Breast epithelium (tissue), 4 donors: ENCODE measurements at regions not wholly inside any gene's neighbourhood (a gene's known extent, or its start where the extent isn't known, plus 50 kb on each side); places are given as distances from the start of the nearest gene placed in this dataset.
"Not testable (repeated sequence)": the region's sequence is repeated elsewhere in the genome, so short reads cannot be mapped to it uniquely, and the experiment has no call there.

Source experiments
- DNase-seq, 2 donors: peaks; one replicate each; pipeline ENCODE4 v3.0.0-alpha.2; 2019; ENCODE audit warnings: low spot score in 2 of 2
- H3K27ac ChIP-seq, 2 donors: fragments of 200-600 bp; sonication (generic) in 1 of 2; one replicate each; pipeline ENCODE4 v1.5.1; 2016 to 2019; ENCODE audit warnings: mild to moderate bottlenecking in 1 of 2
- H3K27me3 ChIP-seq, 2 donors: fragments of 200-600 bp; sonication (generic) in 1 of 2; one replicate each; pipeline versions ENCODE4 v1.5.1 to v1.6.0; 2017 to 2019; ENCODE audit warnings: control low read depth in 1 of 2, mild to moderate bottlenecking in 1 of 2
- H3K36me3 ChIP-seq: fragments of 200-600 bp; one replicate; pipeline ENCODE4 v1.5.1; 2019
- H3K4me1 ChIP-seq, 2 donors: fragments of 200-600 bp; sonication (generic); one replicate each; pipeline ENCODE4 v1.5.1; 2016 to 2019; ENCODE audit warnings: control low read depth in 1 of 2
- H3K4me3 ChIP-seq, 3 donors: fragments of 200-600 bp; sonication (generic); 1 replicate in 2 of 3; 2 replicates in 1 of 3; pipeline ENCODE4 v1.5.1; 2016 to 2019; ENCODE audit warnings: mild to moderate bottlenecking in 3 of 3, moderate library complexity in 2 of 3
- H3K9me3 ChIP-seq, 2 donors: fragments of 200-600 bp; sonication (generic) in 1 of 2; one replicate each; pipeline ENCODE4 v1.5.1; 2016 to 2019; ENCODE audit warnings: control low read depth in 1 of 2
- CTCF ChIP-seq, 3 donors: fragments of 450-650 bp; IDR thresholded peaks; one replicate each; pipeline ENCODE4 v1.5.1; 2016 to 2017; ENCODE audit warnings: antibody characterized with exemption in 3 of 3, mild to moderate bottlenecking in 3 of 3, moderate library complexity in 3 of 3
- POLR2A ChIP-seq: fragments of 450-650 bp; IDR thresholded peaks from one replicate; pipeline ENCODE4 v1.6.1; 2016; ENCODE audit warnings: antibody characterized with exemption, mild to moderate bottlenecking, moderate library complexity
- POLR2AphosphoS5 ChIP-seq, 3 donors: sonication (generic); formaldehyde crosslinking; IDR thresholded peaks; one replicate each; pipeline ENCODE4 v1.6.1; 2017; ENCODE audit warnings: antibody characterized with exemption in 3 of 3
- intact Hi-C: fragments of 100-400 bp; cut with DNase I; formaldehyde crosslinking; loops from one replicate; pipeline ENCODE4 v1.15.1; 2023; ENCODE audit warnings: low total_unique reads

- TF ChIP-seq POLR2A = no peak
- TF ChIP-seq CTCF (IDR thresholded peaks at IDR 0.05) = no peak
- TF ChIP-seq POLR2AphosphoS5 (IDR thresholded peaks at IDR 0.05) = no peak
- intact Hi-C loops = no loop called here
- no peaks in the 10 kb centered on the region for H3K9me3 ChIP-seq
- no peak overlapping the region for H3K4me3 ChIP-seq
- H3K36me3 ChIP-seq = no peaks in the 10 kb centered on the region
- no peaks in the 10 kb centered on the region for H3K4me1 ChIP-seq
- H3K27ac ChIP-seq = no peak overlapping the region
- no peaks in the 10 kb centered on the region for H3K27me3 ChIP-seq
- no peak for DNase-seq
Measured at GRCh38 chr4:117574085-117574484, 460.2 kb upstream of the NDST3 start.

GRCh38 chr4:117575850-117576249 lies 458.4 kb upstream of the NDST3 start:
- TF ChIP-seq CTCF (IDR thresholded peaks at IDR 0.05) (no peak), POLR2A (no peak), POLR2AphosphoS5 (IDR thresholded peaks at IDR 0.05) (no peak)
- H3K27me3 ChIP-seq = no peaks in the 10 kb centered on the region
- no peaks in the 10 kb centered on the region for H3K9me3 ChIP-seq
- no peak for DNase-seq
- H3K36me3 ChIP-seq = no peaks in the 10 kb centered on the region
- intact Hi-C loops = no loop called here
- H3K4me3 ChIP-seq = no peak overlapping the region
- no peaks in the 10 kb centered on the region for H3K4me1 ChIP-seq
- H3K27ac ChIP-seq = no peak overlapping the region

GRCh38 chr4:117577686-117578311 lies 456.5 kb upstream of the NDST3 start:
- Histone ChIP-seq H3K4me3 (no peak overlapping the region), H3K27me3 (no peaks in the 10 kb centered on the region), H3K27ac (no peak overlapping the region), H3K9me3 (no peaks in the 10 kb centered on the region), H3K4me1 (no peaks in the 10 kb centered on the region), H3K36me3 (no peaks in the 10 kb centered on the region)
- no peak for DNase-seq
- intact Hi-C loops = no loop called here
- TF ChIP-seq POLR2AphosphoS5 (IDR thresholded peaks at IDR 0.05) (no peak), CTCF (IDR thresholded peaks at IDR 0.05) (no peak), POLR2A (no peak)

GRCh38 chr4:117588771-117589170 lies 445.5 kb upstream of the NDST3 start:
- no peak for TF ChIP-seq CTCF (IDR thresholded peaks at IDR 0.05)
- no peak for TF ChIP-seq POLR2A
- TF ChIP-seq POLR2AphosphoS5 (IDR thresholded peaks at IDR 0.05) = no peak
- intact Hi-C loops = no loop called here
- H3K36me3 ChIP-seq = no peaks in the 10 kb centered on the region

GRCh38 chr4:117596917-117597480 lies 437.3 kb upstream of the NDST3 start:
- H3K27me3 ChIP-seq = no peaks in the 10 kb centered on the region
- no peaks in the 10 kb centered on the region for H3K36me3 ChIP-seq
- no peaks in the 10 kb centered on the region for H3K4me1 ChIP-seq
- H3K4me3 ChIP-seq = no peak overlapping the region
- no peak for DNase-seq
- H3K9me3 ChIP-seq = no peaks in the 10 kb centered on the region
- intact Hi-C loops = no loop called here
- no peak overlapping the region for H3K27ac ChIP-seq
- no peak for TF ChIP-seq POLR2AphosphoS5 (IDR thresholded peaks at IDR 0.05)

More at GRCh38 chr4:117588771-117589170, 445.5 kb upstream of the NDST3 start:
- Histone ChIP-seq H3K9me3 (no peaks in the 10 kb centered on the region), H3K27ac (no peak overlapping the region), H3K4me3 (no peak overlapping the region), H3K27me3 (no peaks in the 10 kb centered on the region), H3K4me1 (no peaks in the 10 kb centered on the region)
- DNase-seq = no peak

- H3K4me3 ChIP-seq, H3K27ac ChIP-seq, intact Hi-C loops, DNase-seq, H3K36me3 ChIP-seq, H3K27me3 ChIP-seq, H3K9me3 ChIP-seq, H3K4me1 ChIP-seq: not testable (repeated sequence)
Measured at GRCh38 chr4:117599393-117599792, 434.9 kb upstream of the NDST3 start.

- H3K9me3 ChIP-seq, H3K4me3 ChIP-seq, H3K27me3 ChIP-seq, DNase-seq, H3K4me1 ChIP-seq, H3K36me3 ChIP-seq, H3K27ac ChIP-seq: not testable (repeated sequence)
- intact Hi-C loops = loop anchor here (10.0 kb wide), 1 partner anchor 1446 kb away; no protein-coding TSS in a partner anchor
Measured at GRCh38 chr4:117600936-117601335, 433.4 kb upstream of the NDST3 start.
